ENCODE measurements at regions not wholly inside any gene's neighbourhood (a gene's known extent, or its start where the extent isn't known, plus 50 kb on each side); places are given as distances from the start of the nearest gene placed in this dataset.
A peak's percentile ranks its signal among the peaks of the same experiment; 100 is the strongest.
"Not testable (repeated sequence)": the region's sequence is repeated elsewhere in the genome, so short reads cannot be mapped to it uniquely, and the experiment has no call there.

- Histone ChIP-seq H3K23ac (ENCODE audit: low read depth, low read length, poor library complexity) (no peak overlapping the region), H3K4me1 (ENCODE audit: control insufficient read depth in 2 of 2, insufficient read depth in 1 of 2, low read depth in 1 of 2, low read length in 2 of 2) (no peaks in the 10 kb centered on the region), H3K79me1 (ENCODE audit: low read depth, low read length) (no peaks in the 10 kb centered on the region), H2BK12ac (ENCODE audit: low read length) (no peak overlapping the region), H3K18ac (ENCODE audit: low read length) (no peak overlapping the region), H2AK5ac (ENCODE audit: low read depth, low read length) (no peak overlapping the region), H3K9me3 (replicated peaks in 1 of 2; ENCODE audit: control insufficient read depth in 2 of 2, insufficient read depth in 1 of 2, low read depth in 1 of 2, low read length in 2 of 2) (no peaks in the 10 kb centered on the region), H2BK5ac (ENCODE audit: low read length) (no peak overlapping the region), H2BK120ac (ENCODE audit: low read depth, low read length) (no peak overlapping the region), H3K4ac (ENCODE audit: low read length) (no peak overlapping the region), H2BK15ac (ENCODE audit: low read length) (no peak overlapping the region), H3K9ac (ENCODE audit: low read depth, low read length, poor library complexity) (no peak overlapping the region), H3K27ac (replicated peaks; ENCODE audit: low read length) (no peak overlapping the region), H3K4me2 (ENCODE audit: insufficient read depth, low read length, poor library complexity, severe bottlenecking) (no peak overlapping the region), H3K36me3 (replicated peaks in 1 of 2; ENCODE audit: control insufficient read depth in 2 of 2, insufficient read depth in 2 of 2, low read length in 2 of 2) (no peaks in the 10 kb centered on the region), H4K8ac (ENCODE audit: low read depth, low read length) (no peak overlapping the region), H3K27me3 (ENCODE audit: control insufficient read depth in 3 of 3, insufficient read depth in 3 of 3, low read depth in 1 of 3, low read length in 3 of 3) (peaks cover 0 to 10% (median 0%) of the 10 kb centered on the region in 3 experiments), H3K14ac (ENCODE audit: low read length) (no peak overlapping the region), H4K91ac (ENCODE audit: low read depth, low read length, poor library complexity) (no peak overlapping the region), H2AFZ (ENCODE audit: low read length) (no peak overlapping the region), H3K4me3 (ENCODE audit: low read length in 2 of 2) (no peak overlapping the region)
- no peak for DNase-seq (ENCODE audit: low spot score)
- no CpG with 5 or more reads among the region's 6 CpGs for WGBS, 2 donors (ENCODE audit: extremely low coverage in 2 of 2, insufficient read length in 2 of 2, insufficient replicate concordance in 1 of 2)
These were observed 1322.3 kb upstream of the TMEM132C start for GRCh38 chr12:126944684-126945083.

GRCh38 chr12:126946958-126947357 lies 1320.0 kb upstream of the TMEM132C start:
- H4K8ac ChIP-seq (ENCODE audit: low read depth, low read length); H3K4me2 ChIP-seq (ENCODE audit: insufficient read depth, low read length, poor library complexity, severe bottlenecking); H2AFZ ChIP-seq (ENCODE audit: low read length); H4K91ac ChIP-seq (ENCODE audit: low read depth, low read length, poor library complexity); H2BK5ac ChIP-seq (ENCODE audit: low read length); H3K23ac ChIP-seq (ENCODE audit: low read depth, low read length, poor library complexity); H2BK12ac ChIP-seq (ENCODE audit: low read length); H3K9me3 ChIP-seq (replicated peaks in 1 of 2; ENCODE audit: control insufficient read depth in 2 of 2, insufficient read depth in 1 of 2, low read depth in 1 of 2, low read length in 2 of 2); H3K4me1 ChIP-seq (ENCODE audit: control insufficient read depth in 2 of 2, insufficient read depth in 1 of 2, low read depth in 1 of 2, low read length in 2 of 2); H3K14ac ChIP-seq (ENCODE audit: low read length); H3K9ac ChIP-seq (ENCODE audit: low read depth, low read length, poor library complexity); H3K27ac ChIP-seq (replicated peaks; ENCODE audit: low read length); H3K4ac ChIP-seq (ENCODE audit: low read length); DNase-seq (ENCODE audit: low spot score); H2BK120ac ChIP-seq (ENCODE audit: low read depth, low read length); H3K4me3 ChIP-seq (ENCODE audit: low read length in 2 of 2); H2AK5ac ChIP-seq (ENCODE audit: low read depth, low read length); H3K79me1 ChIP-seq (ENCODE audit: low read depth, low read length); H2BK15ac ChIP-seq (ENCODE audit: low read length); H3K36me3 ChIP-seq (replicated peaks in 1 of 2; ENCODE audit: control insufficient read depth in 2 of 2, insufficient read depth in 2 of 2, low read length in 2 of 2); H3K18ac ChIP-seq (ENCODE audit: low read length): not testable (repeated sequence)
- peaks cover 0 to 21% (median 0%) of the 10 kb centered on the region in 3 experiments for H3K27me3 ChIP-seq (ENCODE audit: control insufficient read depth in 3 of 3, insufficient read depth in 3 of 3, low read depth in 1 of 3, low read length in 3 of 3)
- WGBS, 2 donors (ENCODE audit: extremely low coverage in 2 of 2, insufficient read length in 2 of 2, insufficient replicate concordance in 1 of 2), result no CpG with 5 or more reads among the region's 7 CpGs

- no CpG with 5 or more reads among the region's 1 CpG for WGBS, 2 donors (ENCODE audit: extremely low coverage in 2 of 2, insufficient read length in 2 of 2, insufficient replicate concordance in 1 of 2)
- no peak overlapping the region for H4K8ac ChIP-seq (ENCODE audit: low read depth, low read length)
These were observed 1317.4 kb upstream of the TMEM132C start for GRCh38 chr12:126949558-126949957.

GRCh38 chr12:126950266-126950665 lies 1316.7 kb upstream of the TMEM132C start:
- H2BK5ac ChIP-seq (ENCODE audit: low read length), result no peak overlapping the region
- H3K14ac ChIP-seq (ENCODE audit: low read length), result no peak overlapping the region
- no peak overlapping the region for H3K4ac ChIP-seq (ENCODE audit: low read length)
- H3K4me3 ChIP-seq (ENCODE audit: low read length in 2 of 2), result no peak overlapping the region
- no peak overlapping the region for H2AK5ac ChIP-seq (ENCODE audit: low read depth, low read length)
- H2BK12ac ChIP-seq (ENCODE audit: low read length), result no peak overlapping the region
- H3K27ac ChIP-seq (replicated peaks; ENCODE audit: low read length), result no peak overlapping the region
- WGBS, 2 donors (ENCODE audit: extremely low coverage in 2 of 2, insufficient read length in 2 of 2, insufficient replicate concordance in 1 of 2), result no CpG with 5 or more reads among the region's 6 CpGs
- no peak overlapping the region for H3K9ac ChIP-seq (ENCODE audit: low read depth, low read length, poor library complexity)
- no peak overlapping the region for H2AFZ ChIP-seq (ENCODE audit: low read length)
- no peak overlapping the region for H2BK15ac ChIP-seq (ENCODE audit: low read length)
- no peaks in the 10 kb centered on the region for H3K9me3 ChIP-seq (replicated peaks in 1 of 2; ENCODE audit: control insufficient read depth in 2 of 2, insufficient read depth in 1 of 2, low read depth in 1 of 2, low read length in 2 of 2)
- peaks cover 0 to 8% of the 10 kb centered on the region in 2 donors for H3K4me1 ChIP-seq (ENCODE audit: control insufficient read depth in 2 of 2, insufficient read depth in 1 of 2, low read depth in 1 of 2, low read length in 2 of 2)
- no peak overlapping the region for H4K8ac ChIP-seq (ENCODE audit: low read depth, low read length)
- H3K36me3 ChIP-seq (replicated peaks in 1 of 2; ENCODE audit: control insufficient read depth in 2 of 2, insufficient read depth in 2 of 2, low read length in 2 of 2), result no peaks in the 10 kb centered on the region
- peaks cover 0 to 32% (median 0%) of the 10 kb centered on the region in 3 experiments for H3K27me3 ChIP-seq (ENCODE audit: control insufficient read depth in 3 of 3, insufficient read depth in 3 of 3, low read depth in 1 of 3, low read length in 3 of 3)
- H3K4me2 ChIP-seq (ENCODE audit: insufficient read depth, low read length, poor library complexity, severe bottlenecking), result no peak overlapping the region
- H4K91ac ChIP-seq (ENCODE audit: low read depth, low read length, poor library complexity), result no peak overlapping the region
- no peak overlapping the region for H3K23ac ChIP-seq (ENCODE audit: low read depth, low read length, poor library complexity)
- peak overlapping the region; percentile 49 for H3K18ac ChIP-seq (ENCODE audit: low read length)
- DNase-seq (ENCODE audit: low spot score), result no peak
- H2BK120ac ChIP-seq (ENCODE audit: low read depth, low read length), result no peak overlapping the region
- no peaks in the 10 kb centered on the region for H3K79me1 ChIP-seq (ENCODE audit: low read depth, low read length)

More at GRCh38 chr12:126949558-126949957, 1317.4 kb upstream of the TMEM132C start:
- H2BK5ac ChIP-seq (ENCODE audit: low read length), result no peak overlapping the region
- no peak overlapping the region for H2BK15ac ChIP-seq (ENCODE audit: low read length)
- no peak overlapping the region for H3K9ac ChIP-seq (ENCODE audit: low read depth, low read length, poor library complexity)
- no peak overlapping the region for H3K14ac ChIP-seq (ENCODE audit: low read length)
- no peaks in the 10 kb centered on the region for H3K36me3 ChIP-seq (replicated peaks in 1 of 2; ENCODE audit: control insufficient read depth in 2 of 2, insufficient read depth in 2 of 2, low read length in 2 of 2)
- no peak overlapping the region for H2AK5ac ChIP-seq (ENCODE audit: low read depth, low read length)
- no peak overlapping the region for H3K4me2 ChIP-seq (ENCODE audit: insufficient read depth, low read length, poor library complexity, severe bottlenecking)
- no peak overlapping the region for H3K4me3 ChIP-seq (ENCODE audit: low read length in 2 of 2)
- H3K9me3 ChIP-seq (replicated peaks in 1 of 2; ENCODE audit: control insufficient read depth in 2 of 2, insufficient read depth in 1 of 2, low read depth in 1 of 2, low read length in 2 of 2), result no peaks in the 10 kb centered on the region
- DNase-seq (ENCODE audit: low spot score), result no peak
- H3K79me1 ChIP-seq (ENCODE audit: low read depth, low read length), result no peaks in the 10 kb centered on the region
- H3K23ac ChIP-seq (ENCODE audit: low read depth, low read length, poor library complexity), result no peak overlapping the region
- no peak overlapping the region for H3K18ac ChIP-seq (ENCODE audit: low read length)
- no peak overlapping the region for H2BK120ac ChIP-seq (ENCODE audit: low read depth, low read length)
- no peak overlapping the region for H4K91ac ChIP-seq (ENCODE audit: low read depth, low read length, poor library complexity)
- peaks cover 0 to 8% of the 10 kb centered on the region in 2 donors for H3K4me1 ChIP-seq (ENCODE audit: control insufficient read depth in 2 of 2, insufficient read depth in 1 of 2, low read depth in 1 of 2, low read length in 2 of 2)
- no peak overlapping the region for H3K4ac ChIP-seq (ENCODE audit: low read length)
- H2BK12ac ChIP-seq (ENCODE audit: low read length), result no peak overlapping the region
- no peak overlapping the region for H2AFZ ChIP-seq (ENCODE audit: low read length)
- H3K27me3 ChIP-seq (ENCODE audit: control insufficient read depth in 3 of 3, insufficient read depth in 3 of 3, low read depth in 1 of 3, low read length in 3 of 3), result peaks cover 0 to 28% (median 0%) of the 10 kb centered on the region in 3 experiments
- no peak overlapping the region for H3K27ac ChIP-seq (replicated peaks; ENCODE audit: low read length)
